GM18498 (cell line): ENCODE measurements at regions not wholly inside any gene's neighbourhood (a gene's known extent, or its start where the extent isn't known, plus 50 kb on each side); places are given as distances from the start of the nearest gene placed in this dataset.
"Not testable (repeated sequence)": the region's sequence is repeated elsewhere in the genome, so short reads cannot be mapped to it uniquely, and the experiment has no call there.

Experiments used
- ATAC-seq: cut with Tn5 transposase; IDR thresholded peaks from one replicate; pipeline ENCODE4 v1.9.1; 2021; ENCODE audit warnings: mild to moderate bottlenecking, moderate library complexity; ENCODE audit not compliant: unreplicated experiment

DNA sequence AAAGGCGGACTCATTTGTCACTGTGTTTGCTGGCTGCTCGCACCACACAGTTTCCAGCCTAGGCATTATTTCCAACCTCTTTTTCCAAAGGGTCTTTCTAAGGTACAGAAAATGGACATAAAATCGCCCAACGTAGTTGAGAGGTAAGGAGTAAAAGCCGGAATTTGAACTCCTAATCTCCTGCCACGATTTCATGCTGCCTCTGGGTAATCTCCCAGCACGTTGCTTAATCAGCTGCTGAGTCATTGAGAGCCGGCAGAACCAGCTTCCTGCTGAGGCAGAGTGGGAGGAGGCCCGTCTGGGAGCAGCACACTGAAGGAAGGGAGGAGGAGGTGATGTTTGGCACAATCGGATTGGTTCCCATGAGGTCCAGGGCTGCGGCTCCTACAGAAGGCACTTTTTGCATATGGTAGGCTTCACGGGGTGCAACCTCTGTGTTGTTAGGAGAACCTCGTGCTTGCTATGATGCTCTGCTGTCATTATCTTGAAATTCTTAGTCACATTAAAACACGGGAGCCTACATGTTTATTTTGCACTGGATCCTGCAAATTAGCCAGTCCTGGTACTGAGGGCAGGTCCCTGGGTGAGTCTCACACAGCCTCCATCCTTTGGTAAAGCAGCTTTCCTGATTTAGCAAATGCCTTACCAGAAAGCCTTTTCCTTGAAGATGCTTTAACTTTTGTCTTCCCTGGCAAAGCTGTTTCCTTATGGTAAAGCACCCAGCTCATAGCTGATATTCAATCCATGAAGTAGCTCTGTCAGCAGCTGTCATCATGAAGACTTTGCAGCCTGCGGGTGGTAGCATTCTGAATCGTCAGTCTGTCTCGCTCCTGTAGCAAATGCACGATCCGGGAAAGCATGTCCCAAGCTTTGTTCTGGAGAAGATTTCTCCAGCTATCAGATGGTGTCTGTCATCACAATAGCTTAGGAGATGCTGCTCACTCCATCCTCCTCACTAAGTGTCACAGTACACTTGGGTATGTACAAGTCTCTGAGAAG lies 191.6 kb upstream of the MSX2 start:
- peak; percentile 50 for ATAC-seq

DNA sequence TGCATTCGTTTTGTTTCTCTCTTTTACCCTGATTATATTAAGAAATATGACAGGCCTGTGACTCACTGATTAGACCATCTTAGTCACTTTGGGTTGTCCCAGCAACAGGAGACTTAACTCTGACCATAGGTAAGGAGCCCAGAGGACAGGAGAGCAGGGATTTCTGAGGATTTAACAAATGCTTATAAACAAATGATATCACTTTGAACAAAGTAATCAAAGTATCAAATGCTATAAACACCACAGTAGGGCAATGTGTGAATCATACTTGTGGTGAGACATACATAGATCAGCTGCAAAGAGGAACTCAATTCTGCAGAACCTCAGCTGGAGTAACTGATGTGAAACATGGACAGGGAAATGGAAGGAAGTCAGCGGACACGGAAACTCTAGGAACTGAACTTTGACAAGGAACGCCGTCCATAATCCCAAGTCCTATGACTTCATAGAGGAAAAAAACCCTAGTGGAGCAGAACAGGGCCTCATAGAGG lies 190.6 kb upstream of the MSX2 start:
- ATAC-seq: no peak

- no peak for ATAC-seq
These were observed 188.7 kb upstream of the MSX2 start for GRCh38 chr5:174535669-174536068.

GRCh38 chr5:174539823-174540222 lies 184.6 kb upstream of the MSX2 start:
- not testable (repeated sequence) for ATAC-seq

- no peak for ATAC-seq
These were observed 182.3 kb upstream of the MSX2 start for GRCh38 chr5:174542037-174542436.

- no peak for ATAC-seq
These were observed 181.9 kb upstream of the MSX2 start for GRCh38 chr5:174542471-174542870.

DNA sequence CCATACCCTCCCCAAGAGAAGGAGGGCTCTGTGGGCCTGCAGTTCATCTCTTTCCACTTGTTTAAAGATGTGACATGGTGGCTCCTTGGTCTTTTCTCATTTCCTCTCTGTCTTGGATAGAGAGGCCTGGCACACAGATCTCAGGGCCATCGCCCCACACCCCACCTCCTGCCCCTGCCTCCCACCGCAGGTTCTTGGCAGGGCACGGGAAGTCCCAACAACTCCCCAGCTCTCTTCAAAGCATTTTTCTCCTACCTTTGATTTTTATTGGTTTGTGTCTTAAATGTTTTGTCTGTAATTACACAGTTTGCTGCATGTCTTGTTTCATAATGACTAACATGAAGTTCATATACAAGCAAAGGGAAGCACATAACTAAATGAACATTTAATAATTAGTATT lies 178.5 kb upstream of the MSX2 start:
- ATAC-seq: no peak

- no peak for ATAC-seq
These were observed 176.6 kb upstream of the MSX2 start for GRCh38 chr5:174547814-174548213.

DNA sequence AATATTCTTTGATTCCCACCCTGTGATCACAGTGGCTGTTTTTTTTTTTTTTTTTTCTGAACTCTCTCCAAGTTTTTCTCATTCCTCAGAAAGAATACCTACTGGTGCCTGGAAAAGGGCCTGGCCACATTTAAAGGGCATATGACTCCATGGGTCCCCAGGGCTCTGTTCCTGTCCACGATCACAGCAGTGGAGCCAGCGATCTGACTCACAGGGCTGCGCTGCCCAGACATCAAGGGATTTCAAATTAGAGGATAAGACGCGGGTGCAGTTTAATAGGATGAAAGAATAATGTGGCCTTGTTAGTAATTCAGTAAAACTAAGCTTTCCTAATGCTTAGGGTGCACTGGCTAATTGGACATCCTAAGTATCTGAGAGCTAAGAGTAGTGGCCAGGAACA lies 175.1 kb upstream of the MSX2 start:
- ATAC-seq: no peak

- ATAC-seq: no peak
These were observed 174.4 kb upstream of the MSX2 start for GRCh38 chr5:174550026-174550425.

GRCh38 chr5:174552428-174552827 lies 172.0 kb upstream of the MSX2 start:
- ATAC-seq: no peak

GRCh38 chr5:174553556-174553955 lies 170.8 kb upstream of the MSX2 start:
- no peak for ATAC-seq

- ATAC-seq: no peak
These were observed 168.7 kb upstream of the MSX2 start for GRCh38 chr5:174555726-174556125.

DNA sequence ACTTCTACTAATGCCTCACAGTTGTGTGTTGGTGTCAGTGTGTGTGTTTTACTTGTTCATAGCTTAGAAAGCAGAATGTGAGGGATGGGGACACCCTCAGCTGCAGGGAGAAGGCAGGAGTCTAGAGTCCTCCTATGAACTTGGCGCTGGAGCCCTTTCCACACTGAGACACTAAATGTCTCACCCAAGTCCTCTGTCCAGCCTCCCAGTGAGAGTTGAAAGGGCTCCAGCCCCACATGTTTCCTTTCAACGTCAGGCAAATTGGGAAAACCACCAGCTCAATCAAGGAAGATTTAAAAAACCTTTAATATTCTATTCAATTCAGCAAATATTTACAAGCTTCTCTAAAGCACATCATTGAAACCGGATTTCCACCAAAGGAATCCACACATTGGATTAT lies 167.6 kb upstream of the MSX2 start:
- ATAC-seq: no peak

- no peak for ATAC-seq
These were observed 166.2 kb upstream of the MSX2 start for GRCh38 chr5:174558190-174558589.

DNA sequence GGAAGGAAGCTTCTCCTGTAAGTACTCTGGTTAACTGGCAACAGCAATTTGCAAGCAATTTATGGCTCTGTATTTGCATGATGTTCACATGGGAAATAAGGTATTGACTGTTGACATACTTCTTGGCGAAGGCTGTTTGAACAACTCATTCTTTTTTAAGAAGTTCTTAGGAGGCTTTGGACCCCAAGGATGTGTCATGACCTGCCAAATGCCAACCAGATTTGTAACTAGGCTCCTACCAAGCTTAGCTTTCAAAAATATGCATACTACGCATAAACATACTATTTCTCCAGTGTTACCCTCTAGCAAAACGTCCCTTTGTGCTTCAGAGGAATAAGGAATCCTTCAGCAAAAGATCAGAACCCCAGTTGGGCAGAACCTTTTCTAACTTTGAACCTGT lies 165.2 kb upstream of the MSX2 start:
- no peak for ATAC-seq

DNA sequence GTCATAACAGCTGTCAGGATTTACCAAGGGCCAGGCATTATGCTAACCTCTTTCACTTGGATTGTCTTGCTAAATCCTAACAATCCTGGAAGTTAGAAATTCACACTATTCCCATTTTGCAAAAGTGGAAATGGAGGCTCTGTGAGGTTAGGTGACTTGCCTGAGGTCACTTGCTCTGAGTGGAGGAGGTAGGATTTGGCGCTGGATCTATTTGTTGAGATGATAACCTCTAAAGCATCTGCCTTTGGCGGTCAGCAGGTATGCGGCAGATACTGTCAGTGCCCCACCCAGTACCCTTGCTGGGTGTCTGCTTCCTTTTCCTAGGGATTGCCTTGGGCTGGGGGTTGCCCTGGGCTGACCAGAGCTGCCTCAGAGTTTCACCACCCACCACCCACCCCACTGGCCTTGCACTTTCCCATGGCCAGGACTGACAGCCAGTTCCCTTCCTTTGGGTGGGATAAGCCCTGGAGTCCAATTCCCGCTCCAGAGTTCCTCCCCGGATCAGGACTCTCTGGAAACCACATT lies 164.8 kb upstream of the MSX2 start:
- ATAC-seq: no peak

GRCh38 chr5:174560861-174561260 lies 163.5 kb upstream of the MSX2 start:
- no peak for ATAC-seq

- ATAC-seq: not testable (repeated sequence)
These were observed 161.3 kb upstream of the MSX2 start for GRCh38 chr5:174563040-174563439.

DNA sequence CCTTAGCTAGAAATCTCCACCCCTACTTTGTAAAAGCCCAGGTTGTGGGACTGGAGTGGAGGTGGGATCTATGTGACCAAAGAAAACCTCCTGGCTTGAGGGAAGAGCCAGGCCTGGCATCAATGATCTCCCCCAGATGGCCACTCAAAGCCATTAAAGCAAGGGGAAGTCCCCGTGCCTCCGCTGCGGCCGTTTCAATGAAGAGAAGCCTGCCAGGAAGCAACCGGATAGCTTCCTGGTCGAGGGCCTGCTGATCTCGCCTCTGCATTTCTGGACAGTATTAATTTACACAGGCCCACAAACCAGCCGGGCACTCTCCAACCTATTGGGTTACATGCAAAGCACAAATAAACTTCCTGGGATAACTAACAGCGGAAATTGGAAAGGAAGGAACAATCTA lies 160.5 kb upstream of the MSX2 start:
- no peak for ATAC-seq

GRCh38 chr5:174567506-174568141 lies 156.8 kb upstream of the MSX2 start:
- no peak for ATAC-seq

GRCh38 chr5:174570662-174571061 lies 153.7 kb upstream of the MSX2 start:
- ATAC-seq: no peak
